Activated T-cell treated with anti-CD3 and anti-CD28 coated beads, Interleukin-2, amount 50 U/mL, for 24 hours (primary cell): ENCODE measurements at regions not wholly inside any gene's neighbourhood (a gene's known extent, or its start where the extent isn't known, plus 50 kb on each side); places are given as distances from the start of the nearest gene placed in this dataset.

Experiments
- DNase-seq: peaks from one replicate; pipeline ENCODE4 v3.0.0-alpha.2; 2020
- H3K27ac Mint-ChIP-seq: 2 replicates; pipeline ENCODE4 v1.8.0; 2020; ENCODE audit warnings: mild to moderate bottlenecking, mixed read lengths
- H3K27me3 Mint-ChIP-seq: 2 replicates; pipeline ENCODE4 v1.8.0; 2020; ENCODE audit warnings: mixed read lengths
- H3K36me3 Mint-ChIP-seq: 2 replicates; pipeline ENCODE4 v1.8.0; 2020; ENCODE audit warnings: low read depth, mixed read lengths
- H3K4me1 Mint-ChIP-seq: 2 replicates; pipeline ENCODE4 v1.8.0; 2020; ENCODE audit warnings: low read depth, mixed read lengths
- H3K4me3 Mint-ChIP-seq: 2 replicates; pipeline ENCODE4 v1.8.0; 2020; ENCODE audit warnings: mild to moderate bottlenecking, moderate library complexity, mixed read lengths
- H3K9me3 Mint-ChIP-seq: 2 replicates; pipeline ENCODE4 v1.8.0; 2020; ENCODE audit warnings: mixed read lengths

DNA sequence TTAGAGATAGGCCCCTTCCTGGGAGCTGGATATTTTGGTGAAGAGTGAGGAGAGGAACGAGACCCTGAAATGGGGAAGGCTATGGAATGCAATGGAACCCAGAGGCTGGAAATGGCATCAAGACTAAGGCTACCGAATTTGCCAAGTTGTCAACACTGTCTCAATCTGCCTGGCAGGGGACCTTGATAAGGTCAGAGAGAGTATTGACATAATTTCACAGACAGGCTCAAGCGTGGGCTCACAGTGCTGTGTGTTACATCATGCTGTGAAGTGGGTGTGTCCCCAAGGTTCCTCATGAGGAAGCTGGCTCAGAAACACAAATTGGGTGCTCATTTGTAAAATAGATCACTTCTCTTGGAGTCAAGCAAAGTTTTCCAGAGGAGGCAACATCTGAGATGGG, 51.8 kb upstream of the CYRIA start:
- Mint-ChIP-seq H3K9me3 (peaks cover 2% of the 10 kb centered on the region), H3K4me1 (no peaks in the 10 kb centered on the region), H3K36me3 (no peaks in the 10 kb centered on the region), H3K27ac (no peak overlapping the region), H3K27me3 (peaks cover 17% of the 10 kb centered on the region), H3K4me3 (no peak overlapping the region)
- DNase-seq: no peak

DNA sequence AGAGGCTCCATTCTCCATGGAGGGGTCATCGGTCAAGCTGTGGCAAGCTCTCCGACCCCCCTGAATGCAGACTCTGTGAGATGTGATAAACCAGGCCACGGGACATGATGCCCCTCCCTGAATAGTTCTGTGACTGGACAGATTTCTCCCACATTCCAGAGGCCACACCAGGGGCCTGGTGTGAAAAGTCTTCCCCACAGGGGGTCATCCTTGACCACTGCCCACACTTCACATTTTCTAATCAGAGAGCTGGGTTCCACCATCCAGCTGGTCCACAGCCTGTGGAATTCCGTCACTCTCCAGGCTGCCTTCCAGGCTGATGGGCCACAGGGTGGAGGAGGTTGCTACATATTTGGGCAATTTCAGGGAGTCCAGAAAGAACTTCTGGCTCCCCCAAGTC, 51.3 kb upstream of the CYRIA start:
- Mint-ChIP-seq H3K27ac (no peak overlapping the region), H3K36me3 (no peaks in the 10 kb centered on the region)

DNA sequence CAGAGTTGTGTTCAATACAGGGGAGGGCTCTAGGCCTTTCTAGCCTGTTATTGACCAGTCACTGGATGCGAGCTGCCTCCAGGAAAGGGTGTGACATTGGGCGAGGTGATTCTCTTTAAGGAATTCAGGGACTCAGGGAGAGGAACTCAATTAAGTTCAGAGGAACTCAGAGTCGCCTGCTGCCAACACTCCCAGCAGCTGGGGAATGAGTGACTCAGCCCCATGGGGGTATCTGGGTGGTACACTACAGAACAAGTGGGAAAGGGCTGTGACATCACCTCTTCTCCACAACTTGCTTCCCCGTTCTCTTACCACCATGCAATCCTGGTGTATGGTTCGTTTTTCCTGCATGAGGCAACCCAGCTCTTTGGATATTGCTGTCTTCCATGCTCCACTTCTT, 50.4 kb upstream of the CYRIA start:
- Mint-ChIP-seq H3K27ac (no peak overlapping the region), H3K27me3 (peaks cover 14% of the 10 kb centered on the region), H3K9me3 (no peaks in the 10 kb centered on the region), H3K4me1 (no peaks in the 10 kb centered on the region), H3K36me3 (no peaks in the 10 kb centered on the region), H3K4me3 (no peak overlapping the region)
- no peak for DNase-seq

More for the DNA sequence above, 51.3 kb upstream of the CYRIA start:
- Mint-ChIP-seq H3K4me1 (no peaks in the 10 kb centered on the region), H3K4me3 (no peak overlapping the region), H3K9me3 (peaks cover under 1% of the 10 kb centered on the region), H3K27me3 (peaks cover 15% of the 10 kb centered on the region)
- no peak for DNase-seq
